GM21367 (cell line): ENCODE measurements at regions not wholly inside any gene's neighbourhood (a gene's known extent, or its start where the extent isn't known, plus 50 kb on each side); places are given as distances from the start of the nearest gene placed in this dataset.
"Not testable (repeated sequence)": the region's sequence is repeated elsewhere in the genome, so short reads cannot be mapped to it uniquely, and the experiment has no call there.

ENCODE experiments used
- ATAC-seq: cut with Tn5 transposase; IDR thresholded peaks from one replicate; pipeline ENCODE4 v1.9.1; 2021; ENCODE audit not compliant: unreplicated experiment

GRCh38 chr1:38522915-38523567, 336.5 kb downstream of the RRAGC start:
- ATAC-seq = no peak

- ATAC-seq = no peak
Measured at GRCh38 chr1:38516560-38516959, 343.0 kb downstream of the RRAGC start.

GRCh38 chr1:38512789-38513188, 346.8 kb downstream of the RRAGC start:
- ATAC-seq = no peak

- no peak for ATAC-seq
Measured at GRCh38 chr1:38512024-38512767, 347.4 kb downstream of the RRAGC start.

- no peak for ATAC-seq
Measured at GRCh38 chr1:38508232-38508631, 351.3 kb downstream of the RRAGC start.

- ATAC-seq = no peak
Measured at GRCh38 chr1:38507563-38507962, 352.0 kb downstream of the RRAGC start.

- no peak for ATAC-seq
Measured at GRCh38 chr1:38505944-38506343, 353.6 kb downstream of the RRAGC start.

GRCh38 chr1:38502758-38503157, 356.8 kb downstream of the RRAGC start:
- no peak for ATAC-seq

GRCh38 chr1:38500891-38501290, 358.7 kb downstream of the RRAGC start:
- no peak for ATAC-seq

- ATAC-seq = no peak
Measured at GRCh38 chr1:38500352-38500751, 359.2 kb downstream of the RRAGC start.

- ATAC-seq = no peak
Measured at GRCh38 chr1:38498686-38499085, 360.9 kb downstream of the RRAGC start.

GRCh38 chr1:38497921-38498656, 361.5 kb downstream of the RRAGC start:
- ATAC-seq = no peak

GRCh38 chr1:38493306-38493705, 366.3 kb downstream of the RRAGC start:
- ATAC-seq = not testable (repeated sequence)

GRCh38 chr1:38489844-38490270, 369.7 kb downstream of the RRAGC start:
- ATAC-seq = no peak

GRCh38 chr1:38488162-38488898, 371.2 kb downstream of the RRAGC start:
- ATAC-seq = no peak

- ATAC-seq = no peak
Measured at GRCh38 chr1:38487396-38487795, 372.2 kb downstream of the RRAGC start.

GRCh38 chr1:38486085-38486484, 373.5 kb downstream of the RRAGC start:
- ATAC-seq = no peak

- ATAC-seq = no peak
Measured at GRCh38 chr1:38481871-38482826, 377.4 kb downstream of the RRAGC start.

- ATAC-seq = not testable (repeated sequence)
Measured at GRCh38 chr1:38479662-38480061, 379.9 kb downstream of the RRAGC start.

- ATAC-seq = no peak
Measured at GRCh38 chr1:38477811-38478210, 381.8 kb downstream of the RRAGC start.
